HL-60/S4 treated with phorbol 12-myristate 13-acetate at 8.2 ng/mL for 4 days and 3 days (cell line): ENCODE measurements at regions not wholly inside any gene's neighbourhood (a gene's known extent, or its start where the extent isn't known, plus 50 kb on each side); places are given as distances from the start of the nearest gene placed in this dataset.

ENCODE experiments used
- in situ Hi-C: fragments of 300-500 bp; cut with MboI; formaldehyde crosslinking; loops from 2 replicates; pipeline ENCODE4 v1.15.0; 2022; ENCODE audit warnings: low sequenced_read_pairs

DNA sequence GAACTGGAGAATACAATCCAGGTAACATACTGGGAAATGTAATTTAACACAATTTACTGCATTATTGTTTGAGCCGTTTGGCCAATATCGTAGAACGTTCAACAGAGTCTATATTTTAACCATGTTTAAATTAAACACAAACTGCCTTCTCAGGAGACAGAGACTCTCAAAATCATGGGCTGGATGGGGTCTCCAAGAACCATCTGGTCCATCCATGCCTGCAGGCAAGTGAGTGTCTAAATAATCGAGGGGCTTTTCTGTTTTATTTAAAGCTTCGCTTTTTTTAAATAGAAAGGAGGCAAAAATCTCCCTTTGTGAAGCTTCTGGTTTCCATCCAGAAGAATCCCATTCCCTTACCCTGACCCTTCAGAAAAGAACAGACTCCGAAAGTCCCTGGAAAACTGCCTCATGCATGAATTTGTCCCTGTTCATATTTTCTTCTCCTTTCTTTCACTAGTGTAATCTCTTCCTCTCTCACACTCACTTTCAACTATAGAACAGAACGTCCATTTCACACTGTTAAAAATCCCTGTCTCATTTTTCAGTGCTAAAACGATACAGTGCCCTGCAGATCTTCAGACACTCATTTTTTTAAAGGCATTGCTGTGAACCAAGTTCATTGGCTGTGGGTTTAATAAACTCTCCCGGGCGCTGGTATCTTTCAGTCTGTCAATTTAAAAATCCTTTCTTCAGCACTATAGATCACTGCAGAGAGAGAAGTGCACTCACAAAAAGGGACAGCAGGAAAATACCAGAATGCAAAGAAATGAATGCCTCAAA lies 111.4 kb upstream of the TOM1L1 start:
- in situ Hi-C loops: no loop called here

DNA sequence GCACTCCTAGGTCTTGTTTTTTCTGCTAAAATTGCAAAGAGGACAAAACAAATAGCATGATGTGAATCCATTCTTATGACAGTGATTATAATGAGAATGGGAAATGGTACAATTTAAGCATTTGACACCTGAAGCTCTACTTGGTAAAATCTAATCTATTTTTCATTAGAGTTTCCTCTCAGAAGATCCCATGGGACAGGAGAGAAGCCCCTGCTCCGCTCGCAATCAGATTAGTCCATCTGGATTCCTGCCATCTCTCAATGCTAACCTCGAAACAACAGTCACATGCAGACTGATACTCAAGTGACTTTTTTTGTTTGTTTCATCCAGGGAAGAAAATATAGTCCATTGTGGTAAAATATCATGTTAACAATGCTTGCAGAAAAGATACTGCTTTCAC lies 107.4 kb upstream of the TOM1L1 start:
- in situ Hi-C loops: no loop called here

DNA sequence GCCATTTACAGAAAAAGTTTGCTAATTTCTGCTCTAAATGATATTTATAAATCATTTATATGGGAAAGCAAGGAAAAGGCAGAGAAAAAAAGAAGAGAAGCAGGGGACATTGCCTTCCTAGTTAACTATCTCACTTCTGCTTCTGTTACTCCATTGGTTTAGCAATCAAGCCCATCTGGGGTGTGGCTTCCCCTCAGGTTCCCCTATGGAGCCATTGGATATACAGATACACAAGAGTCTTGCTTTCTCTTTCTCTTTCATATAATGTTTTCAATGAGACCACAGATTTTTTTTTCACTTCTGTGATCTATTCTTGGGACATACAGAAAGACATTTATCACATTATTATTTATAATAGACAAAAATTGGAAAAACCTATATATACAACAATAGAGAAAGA lies 105.6 kb upstream of the TOM1L1 start:
- in situ Hi-C loops: no loop called here

DNA sequence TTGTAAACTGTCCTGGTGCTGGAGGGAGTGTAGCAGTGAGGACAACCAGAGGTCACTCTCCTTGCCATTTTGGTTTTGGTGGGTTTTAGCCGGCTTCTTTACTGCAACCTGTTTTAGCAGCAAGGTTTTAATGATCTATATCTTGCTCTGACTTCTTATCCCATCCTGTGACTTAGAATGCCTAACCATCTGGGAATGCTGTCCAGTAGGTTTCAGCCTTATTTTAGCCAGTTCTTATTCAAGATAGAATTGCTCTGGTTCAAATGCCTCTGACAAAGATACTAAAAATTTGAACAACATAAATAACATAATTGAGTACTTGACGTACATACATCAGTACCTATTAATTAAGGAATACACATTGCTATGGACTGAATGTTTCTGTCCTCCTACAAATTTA lies 93.3 kb upstream of the TOM1L1 start:
- in situ Hi-C loops: no loop called here

DNA sequence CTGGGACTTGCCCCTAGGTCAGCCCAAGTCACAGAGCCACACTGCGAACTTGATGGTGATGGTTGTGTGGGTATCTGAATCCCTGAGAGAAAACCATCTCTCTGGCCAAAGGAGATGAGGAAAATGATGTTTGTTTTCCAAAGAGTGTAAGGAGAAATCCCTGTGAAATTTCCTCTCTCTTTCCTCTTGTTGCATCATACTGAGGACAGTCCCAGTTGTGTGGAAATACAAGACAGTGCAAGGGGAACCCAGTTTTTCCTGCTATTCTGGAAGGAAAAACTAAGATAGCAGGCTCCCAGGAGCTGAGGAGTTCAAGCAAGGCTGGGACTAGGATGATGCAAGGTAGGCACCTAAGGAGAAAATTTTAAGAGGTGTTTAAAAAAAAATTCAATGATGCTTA lies 86.8 kb upstream of the TOM1L1 start:
- in situ Hi-C loops: no loop called here

DNA sequence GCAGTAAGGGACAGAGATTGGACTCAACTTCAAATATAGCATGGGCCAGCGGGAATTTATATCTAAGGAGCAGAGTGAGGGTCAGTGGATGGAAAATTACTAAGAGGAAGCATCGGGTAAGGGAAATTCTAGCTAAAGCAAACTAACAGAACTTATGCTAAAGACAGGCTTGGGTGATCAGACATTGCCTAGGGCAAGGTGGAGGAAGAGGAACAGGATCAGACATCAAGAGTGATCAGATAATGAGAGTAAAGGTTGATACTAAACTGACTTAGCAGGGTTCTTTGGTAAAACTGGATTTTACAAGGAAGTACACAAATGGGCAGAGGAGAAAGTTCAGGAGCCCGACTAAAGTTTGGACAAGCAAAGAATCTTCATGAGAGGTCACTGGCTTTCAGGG lies 86.3 kb upstream of the TOM1L1 start:
- in situ Hi-C loops: no loop called here

DNA sequence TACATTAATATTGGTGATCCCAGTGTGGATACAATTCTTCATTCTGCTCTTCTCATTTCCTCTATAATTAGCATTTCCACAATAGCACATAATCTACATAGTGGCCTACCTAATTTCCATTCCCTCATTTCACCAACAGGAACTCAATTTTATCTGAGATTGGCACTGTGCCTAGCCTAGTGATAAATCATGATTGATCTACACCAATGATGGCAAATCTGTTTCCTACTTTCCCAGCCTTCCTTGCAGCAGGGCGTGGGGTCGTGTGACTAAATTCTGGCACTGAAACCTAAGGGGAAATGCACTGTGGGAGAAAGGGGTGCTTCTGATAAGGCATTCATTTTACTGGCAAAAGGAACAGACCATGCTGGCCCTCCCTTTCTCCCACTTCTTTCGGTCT lies 66.6 kb upstream of the TOM1L1 start:
- in situ Hi-C loops: no loop called here

DNA sequence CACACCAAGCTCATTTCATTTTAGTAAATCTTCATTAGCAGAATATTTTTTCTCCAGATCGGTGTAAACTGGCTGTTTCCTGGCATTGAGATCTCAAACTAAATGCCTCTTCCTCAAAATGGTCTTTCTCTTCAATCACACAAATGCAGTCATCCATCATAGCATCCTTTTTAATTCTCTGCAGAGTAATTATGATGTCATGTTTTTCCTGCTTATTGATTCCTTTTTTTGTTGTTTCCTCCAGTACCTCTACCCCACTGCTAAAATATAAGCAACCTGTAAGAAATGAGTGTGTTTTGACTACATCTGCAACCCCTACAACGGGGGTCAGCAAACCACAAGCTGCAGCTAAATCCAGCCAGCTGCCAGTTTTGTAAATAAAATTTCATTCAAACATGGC lies 65.6 kb upstream of the TOM1L1 start:
- in situ Hi-C loops: no loop called here

DNA sequence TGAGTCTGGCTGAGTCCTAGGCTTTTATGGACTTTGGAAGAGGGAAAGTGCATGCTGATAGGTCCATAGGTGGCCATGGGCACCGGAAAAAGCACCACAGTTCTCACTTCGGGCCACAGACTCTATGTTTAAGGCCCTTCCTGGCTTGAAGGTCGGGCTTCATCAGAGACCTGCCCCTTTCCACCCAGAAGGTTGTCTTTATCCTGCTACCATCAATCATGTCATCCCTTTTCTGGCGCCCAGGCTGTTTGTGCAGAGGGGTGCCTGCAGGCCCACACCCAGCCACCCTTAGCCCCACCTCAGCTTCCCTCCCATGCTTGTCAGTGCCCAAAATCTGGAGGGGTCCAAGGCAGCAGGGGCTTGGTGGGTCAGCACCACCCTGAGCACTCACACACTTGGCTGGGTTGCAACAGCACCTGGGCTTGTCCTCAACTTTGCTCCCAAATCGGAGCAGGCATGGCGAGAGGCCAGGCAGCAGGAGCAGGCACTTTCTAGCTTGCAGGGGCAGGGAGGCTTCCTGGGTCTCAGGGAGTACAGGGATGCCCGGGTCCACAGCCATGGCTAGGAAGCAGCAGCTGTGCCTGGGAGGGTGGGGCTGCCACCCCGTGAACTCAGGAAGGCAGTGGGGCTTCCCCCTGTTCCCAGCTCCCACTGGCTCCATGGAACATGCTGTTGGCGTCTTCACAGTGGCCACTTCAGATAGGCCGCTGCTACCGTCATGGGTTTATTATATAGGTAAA lies 63.8 kb upstream of the TOM1L1 start:
- in situ Hi-C loops: no loop called here

DNA sequence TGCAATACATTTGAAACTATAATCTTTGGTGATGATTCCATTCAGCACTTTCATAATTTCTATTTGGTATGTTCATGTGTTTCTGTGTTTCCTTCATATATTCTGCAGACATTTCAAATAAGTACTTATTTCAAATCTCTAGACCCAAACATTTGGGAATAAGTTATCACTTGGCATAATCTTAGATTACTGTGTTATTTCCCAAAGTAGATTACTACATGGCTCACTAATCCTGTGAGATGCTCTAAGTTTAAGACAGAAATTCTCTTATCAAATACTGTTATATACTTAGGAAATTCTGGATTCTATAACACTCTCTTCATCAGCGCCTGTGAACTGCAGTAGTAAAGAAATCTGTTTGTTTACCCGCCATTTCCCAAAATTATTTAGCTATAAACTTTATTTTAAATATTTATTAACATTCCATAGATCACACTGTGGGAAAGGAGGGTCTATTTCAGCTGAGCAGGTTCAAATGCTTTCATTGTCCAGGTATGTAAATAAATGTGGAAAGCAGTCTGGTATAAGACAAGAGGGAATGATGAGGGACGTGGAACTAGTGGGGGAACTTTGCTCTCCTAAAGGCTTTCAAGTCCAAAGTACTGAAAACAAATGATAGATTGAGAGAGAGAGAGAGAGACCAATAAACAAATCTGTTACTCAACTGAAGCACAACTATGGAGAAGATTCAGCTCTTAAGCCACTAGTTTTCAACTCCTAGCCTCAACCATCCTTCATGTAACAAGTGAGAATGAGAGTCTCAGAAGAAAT lies 61.8 kb upstream of the TOM1L1 start:
- in situ Hi-C loops: no loop called here

DNA sequence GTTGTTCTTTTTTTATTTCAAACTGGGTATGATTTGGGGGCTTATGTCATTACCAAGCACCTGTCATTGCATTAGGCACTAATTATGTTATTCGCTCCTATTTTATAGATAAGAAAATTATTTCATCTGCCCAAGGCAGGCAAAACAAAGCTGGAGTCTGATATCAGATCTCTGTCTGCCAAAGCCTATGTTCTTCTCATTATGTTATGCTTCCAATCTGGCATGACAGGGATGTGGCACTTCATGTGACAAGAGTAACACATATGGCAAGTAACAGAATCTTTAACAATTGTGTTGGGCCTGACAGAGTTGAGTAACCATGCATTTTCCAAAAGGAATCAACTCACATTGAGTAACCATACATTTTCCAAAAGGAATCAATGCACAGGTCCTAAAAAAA lies 61.2 kb upstream of the TOM1L1 start:
- in situ Hi-C loops: no loop called here

DNA sequence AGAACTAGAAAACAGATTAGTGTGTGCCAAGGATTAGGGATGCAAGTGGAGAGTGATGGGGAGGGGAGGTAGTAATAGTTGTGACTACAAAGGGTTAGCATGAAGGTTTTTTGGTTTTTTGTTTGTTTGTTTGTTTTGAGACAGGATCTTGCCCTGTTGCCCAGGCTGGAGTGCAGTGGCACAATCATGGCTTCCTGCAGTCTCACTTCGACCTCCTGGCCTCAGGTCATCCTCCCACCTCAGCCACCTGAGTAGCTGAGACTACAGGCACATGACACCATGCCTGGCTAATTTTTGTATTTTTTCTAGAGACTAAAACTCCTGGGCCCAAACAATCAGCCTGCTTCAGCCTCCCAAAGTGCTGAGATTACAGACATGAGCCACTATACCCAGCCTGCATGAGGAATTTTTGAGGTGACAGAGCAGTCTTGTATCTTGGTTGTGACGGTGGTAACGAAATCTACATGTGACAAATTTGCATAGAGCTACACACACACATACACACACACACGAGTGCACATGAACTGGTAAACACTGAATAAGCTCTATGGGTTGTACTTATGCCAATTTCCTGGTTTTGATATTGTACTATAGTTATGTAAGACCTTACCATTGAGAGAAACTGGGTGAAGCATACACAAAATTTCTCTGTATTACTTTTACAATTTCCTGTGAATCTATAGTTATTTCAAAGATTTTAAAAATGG lies 59.6 kb upstream of the TOM1L1 start:
- in situ Hi-C loops: no loop called here

DNA sequence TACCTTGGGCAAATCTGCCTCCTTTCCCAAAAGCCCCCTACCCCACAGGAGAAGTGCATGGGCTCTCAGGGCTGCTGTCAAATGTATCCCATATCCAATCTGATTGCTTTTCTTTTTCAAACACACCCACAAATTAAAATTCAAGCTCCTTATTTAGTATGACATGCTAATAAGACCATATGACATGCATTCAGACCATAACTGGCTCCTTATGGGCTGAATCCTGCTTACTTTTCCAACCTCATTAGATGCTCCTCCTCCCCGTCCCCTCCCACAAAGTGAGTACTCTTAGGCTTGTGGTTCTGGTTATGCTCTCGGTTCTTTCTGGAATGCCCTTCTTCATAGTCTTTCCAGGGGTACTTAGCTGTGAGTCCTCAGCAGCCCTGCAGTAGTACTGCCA lies 59.0 kb upstream of the TOM1L1 start:
- in situ Hi-C loops: no loop called here

DNA sequence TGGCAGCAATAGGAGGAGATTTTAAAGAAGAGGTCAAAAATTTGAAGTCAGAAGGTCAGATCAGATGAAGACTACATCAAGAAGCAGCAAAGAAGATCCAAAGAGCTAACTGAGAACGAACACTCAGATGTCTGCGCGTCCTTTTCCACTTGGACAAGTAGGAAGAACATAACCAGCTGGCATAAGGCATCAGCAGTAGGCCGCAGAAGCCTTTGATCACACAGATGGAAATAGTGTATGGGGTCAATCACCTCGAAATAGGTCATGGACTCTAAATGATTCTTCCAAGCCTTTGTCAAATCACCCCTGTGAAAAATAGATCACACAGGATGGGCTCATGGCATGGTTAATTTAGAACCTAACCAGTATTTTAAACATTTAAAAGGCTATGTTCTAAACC lies 56.4 kb upstream of the TOM1L1 start:
- in situ Hi-C loops: no loop called here

DNA sequence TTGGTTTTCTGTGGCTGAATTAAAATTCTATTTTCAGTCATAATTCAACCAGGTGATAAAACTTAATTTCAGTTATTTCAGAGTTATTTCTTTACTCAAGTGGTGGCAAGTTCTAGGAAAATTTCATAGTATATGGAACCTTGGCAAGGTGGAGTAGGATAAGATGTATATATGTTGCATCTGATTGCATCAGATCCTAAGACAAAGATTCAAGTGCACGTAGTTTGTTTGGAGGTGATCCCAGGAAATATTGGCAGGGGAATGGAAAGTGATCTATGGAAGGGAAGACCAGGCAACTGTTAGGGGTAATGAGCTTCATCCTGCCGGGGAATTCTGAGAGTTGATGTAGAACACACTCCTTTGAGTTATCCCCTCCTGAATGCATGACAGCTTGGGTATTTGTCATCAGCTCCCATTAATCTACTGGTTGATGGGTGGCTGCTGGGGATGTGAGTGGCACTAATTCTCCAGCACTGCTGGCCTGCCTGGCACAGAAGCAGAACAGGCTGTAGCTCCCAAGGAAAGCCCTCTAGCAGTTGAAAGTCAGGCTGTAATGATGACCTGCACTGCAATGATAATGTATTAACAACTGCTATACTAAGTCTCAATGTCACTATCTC lies 52.2 kb upstream of the TOM1L1 start:
- in situ Hi-C loops: no loop called here

DNA sequence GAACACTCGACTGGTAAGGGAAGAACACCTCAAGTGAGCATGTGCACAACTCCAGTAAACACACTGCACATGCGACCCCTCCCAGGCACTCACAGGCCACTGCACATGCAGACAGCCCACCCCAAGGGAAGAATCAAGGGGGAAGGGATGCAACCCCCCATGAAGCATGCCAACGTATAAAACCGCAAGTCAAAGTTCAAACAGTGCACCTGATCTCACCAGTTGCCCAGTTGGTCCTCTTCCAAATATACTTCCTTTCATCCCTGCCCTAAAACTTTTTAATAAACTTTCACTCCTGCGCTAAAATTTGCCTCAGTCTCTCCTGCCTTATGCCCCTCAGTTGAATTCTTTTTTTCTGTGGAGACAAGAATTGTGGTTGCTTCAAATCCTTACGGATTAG lies 51.0 kb upstream of the TOM1L1 start:
- in situ Hi-C loops: no loop called here
